Prostate gland (tissue), 2 donors: ENCODE measurements at regions not wholly inside any gene's neighbourhood (a gene's known extent, or its start where the extent isn't known, plus 50 kb on each side); places are given as distances from the start of the nearest gene placed in this dataset.

Experiments
- POLR2A ChIP-seq: fragments of 450-650 bp; IDR thresholded peaks from one replicate; pipeline ENCODE4 v1.6.1; 2016; ENCODE audit warnings: antibody characterized with exemption, mild to moderate bottlenecking
- TF ChIP-seq, protein P1 (sequence below), 4 experiments: fragments of 200-600 bp in 2 of 4; fragments of 450-650 bp in 2 of 4; sonication (generic) in 2 of 4; IDR thresholded peaks; 1 replicate in 3 of 4; 2 replicates in 1 of 4; pipeline ENCODE4 v1.5.1; 2016 to 2019; ENCODE audit warnings: antibody characterized with exemption in 4 of 4, mild to moderate bottlenecking in 2 of 4, moderate library complexity in 2 of 4

DNA sequence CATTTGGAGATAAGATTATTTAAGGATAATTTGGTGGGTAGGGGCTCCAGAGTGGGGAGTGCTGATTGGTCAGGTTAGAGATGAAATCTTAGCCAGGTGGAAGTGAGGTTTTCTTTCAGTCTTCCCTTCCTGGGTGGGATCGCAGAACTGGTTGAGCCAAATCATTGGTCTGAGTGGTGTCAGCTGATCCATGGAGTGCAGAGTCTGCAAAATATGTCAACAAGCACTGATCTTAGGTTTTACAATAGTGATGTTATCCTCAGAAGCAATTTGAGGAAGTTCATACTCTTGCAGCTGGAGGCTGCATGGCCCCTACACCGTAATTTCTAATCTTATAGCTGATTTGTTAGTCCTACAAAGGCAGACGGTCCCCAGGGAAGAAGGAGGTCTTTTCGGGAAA, 1483.4 kb upstream of the ZEB2 start:
- no peak for TF ChIP-seq POLR2A
- TF ChIP-seq, protein P1, sequence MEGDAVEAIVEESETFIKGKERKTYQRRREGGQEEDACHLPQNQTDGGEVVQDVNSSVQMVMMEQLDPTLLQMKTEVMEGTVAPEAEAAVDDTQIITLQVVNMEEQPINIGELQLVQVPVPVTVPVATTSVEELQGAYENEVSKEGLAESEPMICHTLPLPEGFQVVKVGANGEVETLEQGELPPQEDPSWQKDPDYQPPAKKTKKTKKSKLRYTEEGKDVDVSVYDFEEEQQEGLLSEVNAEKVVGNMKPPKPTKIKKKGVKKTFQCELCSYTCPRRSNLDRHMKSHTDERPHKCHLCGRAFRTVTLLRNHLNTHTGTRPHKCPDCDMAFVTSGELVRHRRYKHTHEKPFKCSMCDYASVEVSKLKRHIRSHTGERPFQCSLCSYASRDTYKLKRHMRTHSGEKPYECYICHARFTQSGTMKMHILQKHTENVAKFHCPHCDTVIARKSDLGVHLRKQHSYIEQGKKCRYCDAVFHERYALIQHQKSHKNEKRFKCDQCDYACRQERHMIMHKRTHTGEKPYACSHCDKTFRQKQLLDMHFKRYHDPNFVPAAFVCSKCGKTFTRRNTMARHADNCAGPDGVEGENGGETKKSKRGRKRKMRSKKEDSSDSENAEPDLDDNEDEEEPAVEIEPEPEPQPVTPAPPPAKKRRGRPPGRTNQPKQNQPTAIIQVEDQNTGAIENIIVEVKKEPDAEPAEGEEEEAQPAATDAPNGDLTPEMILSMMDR (IDR thresholded peaks at IDR 0.05): no peak
